HEK293T (cell line): ENCODE measurements at regions not wholly inside any gene's neighbourhood (a gene's known extent, or its start where the extent isn't known, plus 50 kb on each side); places are given as distances from the start of the nearest gene placed in this dataset.

Source experiments
- ARNT ChIP-seq: fragments of 450-650 bp; IDR thresholded peaks from 2 replicates; pipeline ENCODE4 v1.6.1; 2017; ENCODE audit warnings: mild to moderate bottlenecking
- CTBP1 ChIP-seq: fragments of 450-650 bp; IDR thresholded peaks from 2 replicates; pipeline ENCODE4 v1.6.1; 2016; ENCODE audit warnings: borderline replicate concordance
- ELF4 ChIP-seq: fragments of 450-650 bp; IDR thresholded peaks from 2 replicates; pipeline ENCODE4 v1.6.1; 2017; ENCODE audit warnings: antibody characterized with exemption
- FOXA1 ChIP-seq: fragments of 450-650 bp; IDR thresholded peaks from 2 replicates; pipeline ENCODE4 v1.6.1; 2016; ENCODE audit warnings: mild to moderate bottlenecking
- FOXK2 ChIP-seq: fragments of 450-650 bp; IDR thresholded peaks from 2 replicates; pipeline ENCODE4 v1.6.1; 2016; ENCODE audit warnings: mild to moderate bottlenecking
- FOXM1 ChIP-seq: fragments of 450-650 bp; IDR thresholded peaks from 2 replicates; pipeline ENCODE4 v1.6.1; 2017; ENCODE audit warnings: mild to moderate bottlenecking, borderline replicate concordance
- SUZ12 ChIP-seq: fragments of 450-650 bp; IDR thresholded peaks from 2 replicates; pipeline ENCODE4 v1.6.1; 2016; ENCODE audit warnings: mild to moderate bottlenecking
- ZNF384 ChIP-seq: fragments of 450-650 bp; IDR thresholded peaks from 2 replicates; pipeline ENCODE4 v1.6.1; 2016
- TF ChIP-seq, protein P1 (sequence below): fragments of 450-650 bp; IDR thresholded peaks from 2 replicates; pipeline ENCODE4 v1.6.1; 2016

DNA sequence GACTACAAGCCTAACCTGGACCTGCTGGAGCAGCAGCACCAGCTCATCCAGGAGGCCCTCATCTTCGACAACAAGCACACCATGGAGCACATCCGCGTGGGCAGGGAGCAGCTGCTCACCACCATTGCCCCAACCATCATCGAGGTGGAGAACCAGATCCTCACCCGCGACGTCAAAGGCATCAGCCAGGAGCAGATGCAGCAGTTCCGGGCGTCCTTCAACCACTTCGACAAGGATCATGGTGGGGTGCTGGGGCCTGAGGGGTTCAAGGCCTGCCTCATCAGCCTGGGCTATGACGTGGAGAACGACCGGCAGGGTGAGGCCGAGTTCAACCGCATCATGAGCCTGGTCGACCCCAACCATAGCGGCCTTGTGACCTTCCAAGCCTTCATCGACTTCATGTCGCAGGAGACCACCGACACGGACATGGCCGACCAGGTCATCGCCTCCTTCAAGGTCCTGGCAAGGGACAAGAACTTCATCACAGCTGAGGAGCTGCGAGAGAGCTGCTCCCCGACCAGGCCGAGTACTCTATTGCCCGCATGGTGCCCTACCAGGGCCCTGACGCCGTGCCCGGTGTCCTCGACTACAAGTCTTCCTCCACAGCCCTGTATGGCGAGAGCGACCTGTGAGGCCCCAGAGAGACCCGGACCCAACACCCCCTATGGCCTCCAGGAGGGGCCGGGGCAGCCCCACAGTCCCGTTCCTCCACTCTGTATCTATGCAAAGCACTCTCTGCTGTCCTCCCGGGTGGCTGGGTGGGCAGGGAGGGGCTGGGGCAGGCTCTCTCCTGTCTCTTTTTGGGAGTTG lies 486.2 kb downstream of the TRAM1L1 start:
- TF ChIP-seq ARNT (no peak), FOXK2 (no peak), ZNF384 (no peak), FOXM1 (no peak), CTBP1 (no peak), ELF4 (no peak), FOXA1 (no peak), SUZ12 (no peak)
- TF ChIP-seq, protein P1, sequence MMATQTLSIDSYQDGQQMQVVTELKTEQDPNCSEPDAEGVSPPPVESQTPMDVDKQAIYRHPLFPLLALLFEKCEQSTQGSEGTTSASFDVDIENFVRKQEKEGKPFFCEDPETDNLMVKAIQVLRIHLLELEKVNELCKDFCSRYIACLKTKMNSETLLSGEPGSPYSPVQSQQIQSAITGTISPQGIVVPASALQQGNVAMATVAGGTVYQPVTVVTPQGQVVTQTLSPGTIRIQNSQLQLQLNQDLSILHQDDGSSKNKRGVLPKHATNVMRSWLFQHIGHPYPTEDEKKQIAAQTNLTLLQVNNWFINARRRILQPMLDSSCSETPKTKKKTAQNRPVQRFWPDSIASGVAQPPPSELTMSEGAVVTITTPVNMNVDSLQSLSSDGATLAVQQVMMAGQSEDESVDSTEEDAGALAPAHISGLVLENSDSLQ, result no peak
